MCF 10A (cell line): ENCODE measurements at regions not wholly inside any gene's neighbourhood (a gene's known extent, or its start where the extent isn't known, plus 50 kb on each side); places are given as distances from the start of the nearest gene placed in this dataset.

Experiments used
- BruUV-seq: library from RNA; stranded (reverse); fragments of 400-500 nt; replicated peaks from 2 replicates; lab custom pipeline; 2021; lab: Mats Ljungman, UMichigan
- CTCF ChIA-PET: fragments of 300-600 bp; sonication (Branson Sonifier 250); formaldehyde crosslinking; extraction: SDS; loops from one replicate; lab custom pipeline; 2021; ENCODE audit warnings: antibody characterized with exemption, inconsistent platforms; lab: Yijun Ruan, JAX
- POLR2A ChIA-PET: fragments of 300-600, 350-650 bp; sonication (Branson Sonifier 250); formaldehyde crosslinking; extraction: SDS; loops from one replicate; lab custom pipeline; 2020; ENCODE audit warnings: antibody characterized with exemption, inconsistent platforms; lab: Yijun Ruan, JAX
- DNase-seq: peaks from one replicate; pipeline ENCODE4 v3.0.0-alpha.2; 2018; ENCODE audit not compliant: unreplicated experiment
- H3K27ac Mint-ChIP-seq: one replicate; pipeline ENCODE4 v1.8.0; 2022; ENCODE audit warnings: mild to moderate bottlenecking, low read depth, mixed read lengths; ENCODE audit not compliant: unreplicated experiment
- H3K27me3 Mint-ChIP-seq: one replicate; pipeline ENCODE4 v1.8.0; 2022; ENCODE audit warnings: mixed read lengths; ENCODE audit not compliant: insufficient read depth, unreplicated experiment
- H3K36me3 Mint-ChIP-seq: one replicate; pipeline ENCODE4 v1.8.0; 2022; ENCODE audit warnings: mild to moderate bottlenecking, moderate library complexity, mixed read lengths; ENCODE audit not compliant: insufficient read depth, unreplicated experiment
- H3K4me1 Mint-ChIP-seq: one replicate; pipeline ENCODE4 v1.8.0; 2022; ENCODE audit warnings: mixed read lengths; ENCODE audit not compliant: insufficient read depth, unreplicated experiment
- H3K4me3 Mint-ChIP-seq: one replicate; pipeline ENCODE4 v1.8.0; 2022; ENCODE audit warnings: mild to moderate bottlenecking, moderate library complexity, mixed read lengths; ENCODE audit not compliant: unreplicated experiment
- H3K9me3 Mint-ChIP-seq: one replicate; pipeline ENCODE4 v1.8.0; 2022; ENCODE audit warnings: mixed read lengths; ENCODE audit not compliant: unreplicated experiment
- intact Hi-C: fragments of 100-400 bp; cut with micrococcal nuclease; formaldehyde crosslinking; loops from 2 replicates; pipeline ENCODE4 v1.14.1; 2022
- TF ChIP-seq, protein P1 (sequence below): fragments of 200-600 bp; IDR thresholded peaks from one replicate; pipeline ENCODE4 v1.8.0; 2022; ENCODE audit warnings: antibody characterized with exemption, mild to moderate bottlenecking; ENCODE audit not compliant: unreplicated experiment

DNA sequence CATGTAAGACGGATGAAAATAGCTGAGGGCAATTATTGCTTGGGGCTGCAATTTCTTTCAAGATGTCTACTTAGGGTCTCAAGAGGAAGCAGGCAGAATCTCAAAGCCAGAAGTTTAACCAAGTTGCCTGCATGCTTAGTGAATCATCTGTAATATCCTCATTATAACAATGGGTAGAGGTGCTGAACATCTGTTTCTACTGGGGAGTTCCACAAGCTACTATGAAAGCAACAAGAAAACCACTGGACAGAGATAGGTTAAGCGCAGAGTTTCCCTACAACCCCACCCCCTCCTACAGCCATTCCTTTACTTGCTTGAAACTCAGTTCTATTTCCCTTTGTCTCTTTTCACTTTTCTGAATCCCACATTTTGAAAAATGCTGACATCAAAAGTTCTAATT, 759.4 kb upstream of the GBE1 start:
- peaks cover 5% of the 10 kb centered on the region for H3K4me1 Mint-ChIP-seq
- H3K36me3 Mint-ChIP-seq = no peaks in the 10 kb centered on the region
- BruUV-seq = no TSS peak
- no peak for DNase-seq
- intact Hi-C loops = no loop called here
- TF ChIP-seq, protein P1, sequence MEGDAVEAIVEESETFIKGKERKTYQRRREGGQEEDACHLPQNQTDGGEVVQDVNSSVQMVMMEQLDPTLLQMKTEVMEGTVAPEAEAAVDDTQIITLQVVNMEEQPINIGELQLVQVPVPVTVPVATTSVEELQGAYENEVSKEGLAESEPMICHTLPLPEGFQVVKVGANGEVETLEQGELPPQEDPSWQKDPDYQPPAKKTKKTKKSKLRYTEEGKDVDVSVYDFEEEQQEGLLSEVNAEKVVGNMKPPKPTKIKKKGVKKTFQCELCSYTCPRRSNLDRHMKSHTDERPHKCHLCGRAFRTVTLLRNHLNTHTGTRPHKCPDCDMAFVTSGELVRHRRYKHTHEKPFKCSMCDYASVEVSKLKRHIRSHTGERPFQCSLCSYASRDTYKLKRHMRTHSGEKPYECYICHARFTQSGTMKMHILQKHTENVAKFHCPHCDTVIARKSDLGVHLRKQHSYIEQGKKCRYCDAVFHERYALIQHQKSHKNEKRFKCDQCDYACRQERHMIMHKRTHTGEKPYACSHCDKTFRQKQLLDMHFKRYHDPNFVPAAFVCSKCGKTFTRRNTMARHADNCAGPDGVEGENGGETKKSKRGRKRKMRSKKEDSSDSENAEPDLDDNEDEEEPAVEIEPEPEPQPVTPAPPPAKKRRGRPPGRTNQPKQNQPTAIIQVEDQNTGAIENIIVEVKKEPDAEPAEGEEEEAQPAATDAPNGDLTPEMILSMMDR = no peak
- CTCF ChIA-PET = no interaction called here
- no peaks in the 10 kb centered on the region for H3K27me3 Mint-ChIP-seq
- POLR2A ChIA-PET = no interaction called here
- H3K27ac Mint-ChIP-seq = no peak overlapping the region
- no peaks in the 10 kb centered on the region for H3K9me3 Mint-ChIP-seq
- H3K4me3 Mint-ChIP-seq = no peak overlapping the region

GRCh38 chr3:82509951-82510603, 748.6 kb upstream of the GBE1 start:
- H3K27ac Mint-ChIP-seq = no peak overlapping the region
- H3K4me3 Mint-ChIP-seq = no peak overlapping the region
- H3K27me3 Mint-ChIP-seq = no peaks in the 10 kb centered on the region
- DNase-seq = no peak
- intact Hi-C loops = no loop called here
- ChIA-PET POLR2A (no interaction called here), CTCF (interaction anchor here (0.5 kb wide), 1 partner anchor 70 kb away, joined by 3 read pairs; no protein-coding TSS in a partner anchor)
- TF ChIP-seq, protein P1 = no peak
- no peaks in the 10 kb centered on the region for H3K36me3 Mint-ChIP-seq
- H3K4me1 Mint-ChIP-seq = no peaks in the 10 kb centered on the region
- BruUV-seq = no TSS peak
- H3K9me3 Mint-ChIP-seq = peaks cover 1% of the 10 kb centered on the region

- DNase-seq = no peak
- CTCF ChIA-PET = no interaction called here
- intact Hi-C loops = no loop called here
- H3K36me3 Mint-ChIP-seq = no peaks in the 10 kb centered on the region
- H3K27ac Mint-ChIP-seq = no peak overlapping the region
- H3K4me3 Mint-ChIP-seq = no peak overlapping the region
- no peaks in the 10 kb centered on the region for H3K27me3 Mint-ChIP-seq
- no peaks in the 10 kb centered on the region for H3K9me3 Mint-ChIP-seq
- POLR2A ChIA-PET = no interaction called here
- TF ChIP-seq, protein P1 = no peak
- no TSS peak for BruUV-seq
- H3K4me1 Mint-ChIP-seq = no peaks in the 10 kb centered on the region
These were observed 747.8 kb upstream of the GBE1 start for GRCh38 chr3:82509106-82509842.

GRCh38 chr3:82506204-82506603, 744.8 kb upstream of the GBE1 start:
- no peak overlapping the region for H3K4me3 Mint-ChIP-seq
- no peak overlapping the region for H3K27ac Mint-ChIP-seq
- no peaks in the 10 kb centered on the region for H3K27me3 Mint-ChIP-seq
- no peaks in the 10 kb centered on the region for H3K4me1 Mint-ChIP-seq
- no peaks in the 10 kb centered on the region for H3K9me3 Mint-ChIP-seq
- BruUV-seq = no TSS peak
- TF ChIP-seq, protein P1 = no peak
- DNase-seq = no peak
- H3K36me3 Mint-ChIP-seq = no peaks in the 10 kb centered on the region
- ChIA-PET POLR2A (no interaction called here), CTCF (interaction anchor here (0.6 to 1.3 kb wide), 4 partner anchors 10 to 317 kb away, joined by 3 to 5 read pairs (median 3); no protein-coding TSS in a partner anchor)
- intact Hi-C loops = no loop called here
